NCI-H526 (cell line): ENCODE measurements at regions not wholly inside any gene's neighbourhood (a gene's known extent, or its start where the extent isn't known, plus 50 kb on each side); places are given as distances from the start of the nearest gene placed in this dataset.
"Not testable (repeated sequence)": the region's sequence is repeated elsewhere in the genome, so short reads cannot be mapped to it uniquely, and the experiment has no call there.

Experiments
- DNase-seq, 2 experiments: peaks; one replicate each; lab custom pipeline; 2025; lab: John Stamatoyannopoulos, UW

GRCh38 chr4:175280153-175280552 is 362.0 kb downstream of the ADAM29 start:
- no peak for DNase-seq

- DNase-seq = no peak
These were observed 363.7 kb downstream of the ADAM29 start for GRCh38 chr4:175281894-175282293.

GRCh38 chr4:175282407-175282806 is 364.2 kb downstream of the ADAM29 start:
- no peak for DNase-seq

- no peak for DNase-seq
These were observed 372.2 kb downstream of the ADAM29 start for GRCh38 chr4:175290401-175290800.

- no peak for DNase-seq
These were observed 379.9 kb downstream of the ADAM29 start for GRCh38 chr4:175297965-175298565.

GRCh38 chr4:175306436-175306835 is 388.3 kb downstream of the ADAM29 start:
- DNase-seq = no peak

GRCh38 chr4:175307326-175307725 is 389.2 kb downstream of the ADAM29 start:
- no peak for DNase-seq

GRCh38 chr4:175308236-175308635 is 390.1 kb downstream of the ADAM29 start:
- DNase-seq = no peak

GRCh38 chr4:175309041-175309440 is 390.9 kb downstream of the ADAM29 start:
- no peak for DNase-seq

GRCh38 chr4:175325230-175325629 is 407.1 kb downstream of the ADAM29 start:
- no peak for DNase-seq

- no peak for DNase-seq
These were observed 408.6 kb downstream of the ADAM29 start for GRCh38 chr4:175326796-175327195.

GRCh38 chr4:175330236-175330635 is 412.1 kb downstream of the ADAM29 start:
- no peak for DNase-seq

- no peak for DNase-seq
These were observed 412.5 kb downstream of the ADAM29 start for GRCh38 chr4:175330652-175331051.

- no peak for DNase-seq
These were observed 417.2 kb downstream of the ADAM29 start for GRCh38 chr4:175335331-175335730.

- not testable (repeated sequence) for DNase-seq
These were observed 418.4 kb downstream of the ADAM29 start for GRCh38 chr4:175336570-175336969.

GRCh38 chr4:175339100-175339707 is 421.0 kb downstream of the ADAM29 start:
- DNase-seq = no peak

- DNase-seq = no peak
These were observed 423.1 kb downstream of the ADAM29 start for GRCh38 chr4:175341203-175341755.

- DNase-seq = peak in 1 of 2 experiments; percentile 26
These were observed 428.2 kb downstream of the ADAM29 start for GRCh38 chr4:175346376-175346775.

- no peak for DNase-seq
These were observed 432.1 kb downstream of the ADAM29 start for GRCh38 chr4:175350246-175350645.

GRCh38 chr4:175351473-175351872 is 433.3 kb downstream of the ADAM29 start:
- no peak for DNase-seq

- DNase-seq = no peak
These were observed 443.0 kb downstream of the GPM6A start for GRCh38 chr4:175369087-175369486.

GRCh38 chr4:175371091-175371490 is 441.0 kb downstream of the GPM6A start:
- no peak for DNase-seq

GRCh38 chr4:175373031-175373430 is 439.0 kb downstream of the GPM6A start:
- DNase-seq = no peak

GRCh38 chr4:175374459-175374858 is 437.6 kb downstream of the GPM6A start:
- no peak for DNase-seq
